ENCODE measurements at regions not wholly inside any gene's neighbourhood (a gene's known extent, or its start where the extent isn't known, plus 50 kb on each side); places are given as distances from the start of the nearest gene placed in this dataset.

DNA sequence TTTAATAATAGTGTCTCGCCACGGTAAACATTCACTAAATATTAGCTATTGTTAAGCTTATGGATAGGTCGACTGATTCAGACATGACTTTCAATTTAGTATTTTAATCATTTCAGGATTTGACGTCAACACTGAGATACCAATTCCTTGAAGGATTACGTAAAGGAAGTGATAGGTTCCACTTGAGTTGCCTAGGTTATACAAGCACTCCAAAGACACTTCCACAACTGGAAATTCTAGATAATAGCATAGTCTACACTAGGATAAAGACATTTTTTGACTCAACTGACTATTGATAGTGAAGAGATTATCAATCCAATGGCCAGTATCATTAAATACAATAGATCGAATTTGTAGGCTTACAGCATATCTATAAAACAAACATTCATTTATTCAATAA lies 63.9 kb upstream of the NHSL1 start:
- no peak for DNase-seq (ENCODE audit: extremely low spot score)
- CTCF ChIA-PET = no interaction called here

DNA sequence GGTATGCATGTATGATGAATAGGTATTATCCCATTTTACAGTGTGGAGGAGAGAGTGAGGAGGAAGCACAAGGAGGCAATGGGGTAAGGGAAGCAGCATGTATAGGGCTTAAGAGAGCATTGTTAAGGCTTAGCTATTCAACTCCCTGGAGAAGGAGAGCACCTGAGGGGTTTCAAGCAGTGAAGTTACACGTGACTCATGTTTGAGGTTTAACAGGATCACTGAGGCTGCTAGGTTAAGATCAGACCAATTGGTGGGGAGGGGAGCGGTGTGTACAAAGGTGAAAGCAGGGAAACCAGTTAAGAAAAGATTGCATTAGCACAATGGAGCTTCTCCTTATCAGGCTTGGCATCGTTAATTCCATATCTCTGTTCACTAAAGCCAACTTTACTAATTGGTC lies 64.4 kb upstream of the NHSL1 start:
- ChIA-PET POLR2A (interaction anchor here (1.7 kb wide), 1 partner anchor 9 kb away, joined by 5 read pairs; no protein-coding TSS in a partner anchor), CTCF (no interaction called here)

More for the DNA sequence above, 63.9 kb upstream of the NHSL1 start:
- POLR2A ChIA-PET = interaction anchor here (1.7 kb wide), 1 partner anchor 9 kb away, joined by 5 read pairs; no protein-coding TSS in a partner anchor
- no peak for TF ChIP-seq L3MBTL2 (conservative IDR thresholded peaks at IDR 0.05)
- no peak for TF ChIP-seq ARNT (IDR thresholded peaks at IDR 0.05)
- TF ChIP-seq FOXA1 (IDR thresholded peaks at IDR 0.05) = no peak
- TF ChIP-seq SUZ12 (IDR thresholded peaks at IDR 0.05) = no peak
- no peak for TF ChIP-seq LEF1 (IDR thresholded peaks at IDR 0.05; ENCODE audit: borderline replicate concordance)
- TF ChIP-seq FOXM1 (IDR thresholded peaks at IDR 0.05; ENCODE audit: borderline replicate concordance) = no peak

DNA sequence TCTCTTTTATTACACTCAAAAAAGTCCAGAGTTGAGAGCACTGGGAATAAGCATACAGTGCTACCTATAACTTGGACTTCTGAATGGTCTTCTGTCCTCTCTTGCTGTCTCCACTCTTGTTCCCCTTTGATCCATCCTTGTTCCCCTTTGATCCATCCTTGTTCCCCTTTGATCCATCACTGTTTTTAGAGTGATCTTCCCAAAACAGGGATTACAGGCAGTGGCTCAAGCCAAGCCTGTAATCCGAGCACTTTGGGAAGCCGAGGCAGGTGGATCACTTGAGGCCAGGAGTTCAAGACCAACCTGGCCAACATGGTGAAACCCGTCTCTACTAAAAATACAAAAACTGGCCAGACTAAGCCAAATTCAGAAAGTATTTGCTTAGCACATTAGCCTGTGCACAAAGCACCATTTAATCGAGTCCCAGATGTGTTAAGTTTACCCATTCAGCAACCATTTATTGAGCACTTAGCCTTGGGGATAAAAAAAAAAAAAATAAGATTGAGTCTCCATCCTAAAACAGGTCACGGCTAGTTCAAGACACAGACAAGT lies 65.0 kb upstream of the NHSL1 start:
- DNase-seq (ENCODE audit: extremely low spot score) = no peak
- TF ChIP-seq BHLHE40 (IDR thresholded peaks at IDR 0.05; ENCODE audit: borderline replicate concordance) (no peak), FOXA1 (IDR thresholded peaks at IDR 0.05) (no peak), ARNT (IDR thresholded peaks at IDR 0.05) (no peak), LEF1 (IDR thresholded peaks at IDR 0.05; ENCODE audit: borderline replicate concordance) (no peak), SUZ12 (IDR thresholded peaks at IDR 0.05) (no peak), ELF4 (IDR thresholded peaks at IDR 0.05) (no peak), FOXK2 (IDR thresholded peaks at IDR 0.05) (no peak), CTBP1 (IDR thresholded peaks at IDR 0.05; ENCODE audit: borderline replicate concordance) (no peak), NFRKB (IDR thresholded peaks at IDR 0.05) (no peak), HDGF (IDR thresholded peaks at IDR 0.05; ENCODE audit: borderline replicate concordance) (no peak)
- TF ChIP-seq, protein P1, sequence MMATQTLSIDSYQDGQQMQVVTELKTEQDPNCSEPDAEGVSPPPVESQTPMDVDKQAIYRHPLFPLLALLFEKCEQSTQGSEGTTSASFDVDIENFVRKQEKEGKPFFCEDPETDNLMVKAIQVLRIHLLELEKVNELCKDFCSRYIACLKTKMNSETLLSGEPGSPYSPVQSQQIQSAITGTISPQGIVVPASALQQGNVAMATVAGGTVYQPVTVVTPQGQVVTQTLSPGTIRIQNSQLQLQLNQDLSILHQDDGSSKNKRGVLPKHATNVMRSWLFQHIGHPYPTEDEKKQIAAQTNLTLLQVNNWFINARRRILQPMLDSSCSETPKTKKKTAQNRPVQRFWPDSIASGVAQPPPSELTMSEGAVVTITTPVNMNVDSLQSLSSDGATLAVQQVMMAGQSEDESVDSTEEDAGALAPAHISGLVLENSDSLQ (IDR thresholded peaks at IDR 0.05) = no peak
- ChIA-PET POLR2A (interaction anchor here (1.7 kb wide), 1 partner anchor 8 kb away, joined by 5 read pairs; no protein-coding TSS in a partner anchor), CTCF (no interaction called here)

More for the DNA sequence above, 64.4 kb upstream of the NHSL1 start:
- TF ChIP-seq SUZ12 (IDR thresholded peaks at IDR 0.05) (no peak), SP1 (IDR thresholded peaks at IDR 0.05) (no peak), FOXK2 (IDR thresholded peaks at IDR 0.05) (no peak), L3MBTL2 (conservative IDR thresholded peaks at IDR 0.05) (no peak), CTBP1 (IDR thresholded peaks at IDR 0.05; ENCODE audit: borderline replicate concordance) (no peak), LEF1 (IDR thresholded peaks at IDR 0.05; ENCODE audit: borderline replicate concordance) (no peak), ZNF384 (IDR thresholded peaks at IDR 0.05) (no peak), NFRKB (IDR thresholded peaks at IDR 0.05) (no peak)
- TF ChIP-seq, protein P1 (IDR thresholded peaks at IDR 0.05) = no peak
- DNase-seq (ENCODE audit: extremely low spot score) = no peak

DNA sequence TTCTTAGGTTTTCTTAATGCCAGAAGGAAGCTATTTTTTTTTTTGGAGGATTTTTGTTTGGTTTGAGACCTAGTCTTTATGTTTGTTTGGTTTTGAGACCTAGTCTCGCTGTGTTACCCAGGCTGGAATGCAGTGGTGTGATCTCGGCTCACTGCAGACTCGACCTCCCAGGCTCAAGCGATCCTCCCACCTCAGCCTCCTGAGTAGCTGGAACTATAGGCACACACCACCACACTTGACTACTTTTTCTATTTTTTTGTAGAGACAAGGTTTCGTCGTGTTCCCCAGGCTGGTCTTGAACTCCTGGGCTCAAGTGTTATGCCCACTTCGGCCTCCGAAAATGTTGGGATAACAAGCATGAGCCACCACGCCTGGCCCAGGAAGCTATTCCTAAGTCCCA lies 67.8 kb upstream of the NHSL1 start:
- TF ChIP-seq LEF1 (IDR thresholded peaks at IDR 0.05; ENCODE audit: borderline replicate concordance) = no peak
- no peak for TF ChIP-seq CTBP1 (IDR thresholded peaks at IDR 0.05; ENCODE audit: borderline replicate concordance)
- TF ChIP-seq, protein P1 (IDR thresholded peaks at IDR 0.05) = no peak
- TF ChIP-seq ZNF384 (IDR thresholded peaks at IDR 0.05) = no peak
- no peak for TF ChIP-seq ELF4 (IDR thresholded peaks at IDR 0.05)
- TF ChIP-seq SP1 (IDR thresholded peaks at IDR 0.05) = no peak
- no peak for TF ChIP-seq FOXK2 (IDR thresholded peaks at IDR 0.05)
- TF ChIP-seq FOXM1 (IDR thresholded peaks at IDR 0.05; ENCODE audit: borderline replicate concordance) = no peak
- no peak for TF ChIP-seq HDGF (IDR thresholded peaks at IDR 0.05; ENCODE audit: borderline replicate concordance)
- no peak for TF ChIP-seq SUZ12 (IDR thresholded peaks at IDR 0.05)
- TF ChIP-seq NFRKB (IDR thresholded peaks at IDR 0.05) = no peak
- no peak for TF ChIP-seq BHLHE40 (IDR thresholded peaks at IDR 0.05; ENCODE audit: borderline replicate concordance)
- no peak for TF ChIP-seq FOXA1 (IDR thresholded peaks at IDR 0.05)
- DNase-seq (ENCODE audit: extremely low spot score) = no peak
- POLR2A ChIA-PET = no interaction called here
- CTCF ChIA-PET = no interaction called here

DNA sequence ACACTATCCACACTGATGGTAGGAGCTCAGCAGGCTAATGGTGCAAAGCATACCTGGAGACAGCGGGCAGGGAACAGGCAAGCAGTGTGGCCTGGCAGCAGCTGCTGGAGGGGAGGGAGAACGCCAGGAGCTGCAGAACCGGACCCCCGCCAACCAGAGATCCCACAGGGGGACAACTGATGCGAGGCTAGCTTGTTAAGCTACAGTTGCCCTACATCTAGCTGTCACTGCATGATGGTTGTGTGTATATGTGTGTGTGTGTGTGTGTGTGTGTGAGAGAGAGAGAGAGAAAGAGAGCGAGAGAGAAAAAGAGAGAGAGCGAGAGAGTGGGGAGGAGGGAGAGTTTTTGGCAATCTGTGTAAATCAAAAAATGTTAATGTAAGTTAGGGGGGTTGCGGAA lies 69.7 kb upstream of the NHSL1 start:
- POLR2A ChIA-PET = no interaction called here
- TF ChIP-seq ELF4 (IDR thresholded peaks at IDR 0.05) = no peak
- TF ChIP-seq ZNF384 (IDR thresholded peaks at IDR 0.05) = no peak
- no peak for TF ChIP-seq TARDBP (IDR thresholded peaks at IDR 0.05)
- no peak for TF ChIP-seq FOXK2 (IDR thresholded peaks at IDR 0.05)
- TF ChIP-seq CTBP1 (IDR thresholded peaks at IDR 0.05; ENCODE audit: borderline replicate concordance) = no peak
- no peak for TF ChIP-seq NFRKB (IDR thresholded peaks at IDR 0.05)
- TF ChIP-seq SP1 (IDR thresholded peaks at IDR 0.05) = no peak
- TF ChIP-seq ARNT (IDR thresholded peaks at IDR 0.05) = no peak
- no peak for TF ChIP-seq HDGF (IDR thresholded peaks at IDR 0.05; ENCODE audit: borderline replicate concordance)
- TF ChIP-seq SUZ12 (IDR thresholded peaks at IDR 0.05) = no peak
- TF ChIP-seq LEF1 (IDR thresholded peaks at IDR 0.05; ENCODE audit: borderline replicate concordance) = no peak
- no peak for TF ChIP-seq BHLHE40 (IDR thresholded peaks at IDR 0.05; ENCODE audit: borderline replicate concordance)
- TF ChIP-seq, protein P1 (IDR thresholded peaks at IDR 0.05) = no peak
- TF ChIP-seq FOXA1 (IDR thresholded peaks at IDR 0.05) = no peak
- TF ChIP-seq L3MBTL2 (conservative IDR thresholded peaks at IDR 0.05) = no peak
- no peak for TF ChIP-seq FOXM1 (IDR thresholded peaks at IDR 0.05; ENCODE audit: borderline replicate concordance)
- no peak for DNase-seq (ENCODE audit: extremely low spot score)
- CTCF ChIA-PET = no interaction called here

DNA sequence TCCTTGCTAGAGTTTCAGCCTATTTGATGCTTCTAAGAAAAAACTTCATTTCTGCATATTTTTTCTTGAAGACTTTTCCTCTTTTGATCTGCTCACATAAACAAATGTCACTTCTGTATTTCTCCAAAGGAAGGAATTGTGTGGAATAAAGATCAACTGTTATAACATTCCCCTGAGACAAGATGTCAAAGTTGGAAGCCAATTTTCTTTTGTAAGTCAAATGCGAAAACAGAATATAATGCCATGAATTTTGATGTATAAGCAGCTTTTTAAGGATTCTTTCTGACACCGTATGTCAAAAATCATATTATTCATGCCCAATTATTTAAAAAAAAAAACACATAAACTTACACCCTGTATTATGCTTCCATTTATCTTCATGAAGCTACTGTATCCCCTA lies 70.3 kb upstream of the NHSL1 start:
- no peak for DNase-seq (ENCODE audit: extremely low spot score)
- POLR2A ChIA-PET = no interaction called here
- TF ChIP-seq FOXM1 (IDR thresholded peaks at IDR 0.05; ENCODE audit: borderline replicate concordance) (no peak), CTBP1 (IDR thresholded peaks at IDR 0.05; ENCODE audit: borderline replicate concordance) (no peak), FOXA1 (IDR thresholded peaks at IDR 0.05) (no peak), ZNF384 (IDR thresholded peaks at IDR 0.05) (no peak), NFRKB (IDR thresholded peaks at IDR 0.05) (no peak), ARNT (IDR thresholded peaks at IDR 0.05) (no peak), HDGF (IDR thresholded peaks at IDR 0.05; ENCODE audit: borderline replicate concordance) (no peak), FOXK2 (IDR thresholded peaks at IDR 0.05) (no peak), L3MBTL2 (conservative IDR thresholded peaks at IDR 0.05) (no peak), SUZ12 (IDR thresholded peaks at IDR 0.05) (no peak), BHLHE40 (IDR thresholded peaks at IDR 0.05; ENCODE audit: borderline replicate concordance) (no peak), SP1 (IDR thresholded peaks at IDR 0.05) (no peak), LEF1 (IDR thresholded peaks at IDR 0.05; ENCODE audit: borderline replicate concordance) (no peak), ELF4 (IDR thresholded peaks at IDR 0.05) (no peak)
- TF ChIP-seq, protein P1 (IDR thresholded peaks at IDR 0.05) = no peak
- CTCF ChIA-PET = no interaction called here
